Ishikawa (cell line): ENCODE measurements at regions not wholly inside any gene's neighbourhood (a gene's known extent, or its start where the extent isn't known, plus 50 kb on each side); places are given as distances from the start of the nearest gene placed in this dataset.

ENCODE experiments used
- CEBPB ChIP-seq: IDR thresholded peaks from 2 replicates; pipeline ENCODE4 v1.6.1; 2012
- CREB1 ChIP-seq: IDR thresholded peaks from 2 replicates; pipeline ENCODE4 v1.6.1; 2012; ENCODE audit warnings: low read depth
- EGR1 ChIP-seq: IDR thresholded peaks from 2 replicates; pipeline ENCODE4 v1.6.1; 2012
- EP300 ChIP-seq: IDR thresholded peaks from 2 replicates; pipeline ENCODE4 v1.6.1; 2012; ENCODE audit warnings: borderline replicate concordance
- FOXM1 ChIP-seq: IDR thresholded peaks from 2 replicates; pipeline ENCODE4 v1.6.1; 2012; ENCODE audit warnings: low read depth, borderline replicate concordance
- MAX ChIP-seq: IDR thresholded peaks from 2 replicates; pipeline ENCODE4 v1.6.1; 2012
- NFIC ChIP-seq: IDR thresholded peaks from 2 replicates; pipeline ENCODE4 v1.6.1; 2012
- RAD21 ChIP-seq: IDR thresholded peaks from 2 replicates; pipeline ENCODE4 v1.6.1; 2012; ENCODE audit warnings: low read depth
- REST ChIP-seq: IDR thresholded peaks from 2 replicates; pipeline ENCODE4 v1.6.1; 2012; ENCODE audit warnings: low read depth, mild to moderate bottlenecking
- TAF1 ChIP-seq: IDR thresholded peaks from 2 replicates; pipeline ENCODE4 v1.6.1; 2012; ENCODE audit warnings: low read depth, mild to moderate bottlenecking
- TCF12 ChIP-seq: IDR thresholded peaks from 2 replicates; pipeline ENCODE4 v1.6.1; 2012; ENCODE audit warnings: low read depth
- TEAD4 ChIP-seq: IDR thresholded peaks from 2 replicates; pipeline ENCODE4 v1.6.1; 2012
- USF1 ChIP-seq: IDR thresholded peaks from 2 replicates; pipeline ENCODE4 v1.6.1; 2012
- YY1 ChIP-seq: IDR thresholded peaks from 2 replicates; pipeline ENCODE4 v1.6.1; 2012; ENCODE audit warnings: low read depth
- ZBTB7A ChIP-seq: IDR thresholded peaks from 2 replicates; pipeline ENCODE4 v1.6.1; 2012; ENCODE audit warnings: low read depth

- TF ChIP-seq TEAD4 (no peak), MAX (no peak), REST (no peak), CEBPB (no peak), NFIC (no peak), CREB1 (no peak)
Observed at GRCh38 chr3:96711816-96712215, 102.6 kb upstream of the EPHA6 start.

GRCh38 chr3:96712792-96713191 is 101.6 kb upstream of the EPHA6 start:
- TF ChIP-seq ZBTB7A, result no peak

GRCh38 chr3:96719921-96720320 is 94.5 kb upstream of the EPHA6 start:
- TF ChIP-seq RAD21 (no peak), FOXM1 (no peak), EGR1 (no peak), TEAD4 (no peak), REST (no peak), NFIC (no peak), CEBPB (no peak), MAX (no peak), TAF1 (no peak)

GRCh38 chr3:96731031-96731430 is 83.4 kb upstream of the EPHA6 start:
- TF ChIP-seq EGR1 (no peak), TAF1 (no peak), TCF12 (no peak)

GRCh38 chr3:96734273-96735009 is 80.0 kb upstream of the EPHA6 start:
- no peak for TF ChIP-seq YY1
- TF ChIP-seq TCF12, result no peak
- no peak for TF ChIP-seq ZBTB7A
- no peak for TF ChIP-seq REST
- no peak for TF ChIP-seq USF1
- TF ChIP-seq CEBPB, result no peak

- TF ChIP-seq YY1 (no peak), NFIC (no peak), ZBTB7A (no peak), TAF1 (no peak), RAD21 (no peak), EGR1 (no peak), CREB1 (no peak), REST (no peak), EP300 (no peak), TCF12 (no peak), FOXM1 (no peak), MAX (no peak), TEAD4 (no peak), USF1 (no peak), CEBPB (no peak)
Observed at GRCh38 chr3:96748139-96748538, 66.3 kb upstream of the EPHA6 start.
